ENCODE measurements at regions not wholly inside any gene's neighbourhood (a gene's known extent, or its start where the extent isn't known, plus 50 kb on each side); places are given as distances from the start of the nearest gene placed in this dataset.

GRCh38 chr2:120606931-120607330 lies 128.7 kb upstream of the GLI2 start:
- H3K79me2 ChIP-seq (ENCODE audit: low read length): no peaks in the 10 kb centered on the region
- no peaks in the 10 kb centered on the region for H3K9me2 ChIP-seq (replicated peaks; ENCODE audit: insufficient read depth, low read length)
- H4K20me1 ChIP-seq (ENCODE audit: insufficient read depth, low read length): no peaks in the 10 kb centered on the region
- no peaks in the 10 kb centered on the region for H3K4me1 ChIP-seq (ENCODE audit: low read length)
- no peak overlapping the region for H2AFZ ChIP-seq (ENCODE audit: low read length)
- no peak overlapping the region for H3K9ac ChIP-seq (ENCODE audit: low read length)
- H3K4me2 ChIP-seq (ENCODE audit: low read depth, low read length): no peak overlapping the region
- no peak overlapping the region for H3K4me3 ChIP-seq (ENCODE audit: low read length)
- H3K36me3 ChIP-seq (replicated peaks; ENCODE audit: insufficient read depth, low read length): no peaks in the 10 kb centered on the region
- TF ChIP-seq EZH2 (optimal IDR thresholded peaks at IDR 0.05; ENCODE audit: low read depth, low read length) (no peak), EZH2phosphoT487 (IDR thresholded peaks at IDR 0.05; ENCODE audit: low read length) (no peak), CTCF (IDR thresholded peaks at IDR 0.05; ENCODE audit: low read length) (no peak)
- no peaks in the 10 kb centered on the region; the same call in 1 of the 2 replicates for H3K27me3 ChIP-seq (replicated peaks; ENCODE audit: insufficient read depth, low read length)
- no peaks in the 10 kb centered on the region for H3K9me3 ChIP-seq (replicated peaks; ENCODE audit: insufficient read depth, low read length)
- H3K27ac ChIP-seq (ENCODE audit: low read length): no peak overlapping the region
- no peak for DNase-seq
- H3F3A ChIP-seq (ENCODE audit: insufficient read depth, low read length): no peaks in the 10 kb centered on the region

GRCh38 chr2:120607506-120607905 lies 128.2 kb upstream of the GLI2 start:
- no peak overlapping the region for H3K9ac ChIP-seq (ENCODE audit: low read length)
- no peaks in the 10 kb centered on the region for H3K4me1 ChIP-seq (ENCODE audit: low read length)
- H3K9me3 ChIP-seq (replicated peaks; ENCODE audit: insufficient read depth, low read length): no peaks in the 10 kb centered on the region
- H3K27ac ChIP-seq (ENCODE audit: low read length): no peak overlapping the region
- H3K27me3 ChIP-seq (replicated peaks; ENCODE audit: insufficient read depth, low read length): no peaks in the 10 kb centered on the region; the same call in 1 of the 2 replicates
- H3K4me2 ChIP-seq (ENCODE audit: low read depth, low read length): no peak overlapping the region
- DNase-seq: no peak
- no peaks in the 10 kb centered on the region for H3F3A ChIP-seq (ENCODE audit: insufficient read depth, low read length)
- H3K79me2 ChIP-seq (ENCODE audit: low read length): no peaks in the 10 kb centered on the region
- H4K20me1 ChIP-seq (ENCODE audit: insufficient read depth, low read length): no peaks in the 10 kb centered on the region
- no peak overlapping the region for H3K4me3 ChIP-seq (ENCODE audit: low read length)
- no peak overlapping the region for H2AFZ ChIP-seq (ENCODE audit: low read length)
- no peak for TF ChIP-seq CTCF (IDR thresholded peaks at IDR 0.05; ENCODE audit: low read length)
- TF ChIP-seq EZH2phosphoT487 (IDR thresholded peaks at IDR 0.05; ENCODE audit: low read length): no peak
- no peak for TF ChIP-seq EZH2 (optimal IDR thresholded peaks at IDR 0.05; ENCODE audit: low read depth, low read length)
- H3K36me3 ChIP-seq (replicated peaks; ENCODE audit: insufficient read depth, low read length): no peaks in the 10 kb centered on the region
- no peaks in the 10 kb centered on the region for H3K9me2 ChIP-seq (replicated peaks; ENCODE audit: insufficient read depth, low read length)

- Histone ChIP-seq H3K27ac (ENCODE audit: low read length) (no peak overlapping the region), H3K4me1 (ENCODE audit: low read length) (no peaks in the 10 kb centered on the region), H3K4me3 (ENCODE audit: low read length) (no peak overlapping the region), H3K9me3 (replicated peaks; ENCODE audit: insufficient read depth, low read length) (no peaks in the 10 kb centered on the region), H3K9me2 (replicated peaks; ENCODE audit: insufficient read depth, low read length) (no peaks in the 10 kb centered on the region), H4K20me1 (ENCODE audit: insufficient read depth, low read length) (no peaks in the 10 kb centered on the region), H3K4me2 (ENCODE audit: low read depth, low read length) (no peak overlapping the region), H3K36me3 (replicated peaks; ENCODE audit: insufficient read depth, low read length) (no peaks in the 10 kb centered on the region), H3K9ac (ENCODE audit: low read length) (no peak overlapping the region), H3K27me3 (replicated peaks; ENCODE audit: insufficient read depth, low read length) (no peaks in the 10 kb centered on the region; the same call in 1 of the 2 replicates), H2AFZ (ENCODE audit: low read length) (no peak overlapping the region), H3K79me2 (ENCODE audit: low read length) (no peaks in the 10 kb centered on the region), H3F3A (ENCODE audit: insufficient read depth, low read length) (no peaks in the 10 kb centered on the region)
- DNase-seq: no peak
- TF ChIP-seq EZH2phosphoT487 (IDR thresholded peaks at IDR 0.05; ENCODE audit: low read length) (no peak), EZH2 (optimal IDR thresholded peaks at IDR 0.05; ENCODE audit: low read depth, low read length) (no peak), CTCF (IDR thresholded peaks at IDR 0.05; ENCODE audit: low read length) (no peak)
These were observed 127.7 kb upstream of the GLI2 start for GRCh38 chr2:120607996-120608395.

Data from MM.1S (cell line).